ENCODE measurements at regions not wholly inside any gene's neighbourhood (a gene's known extent, or its start where the extent isn't known, plus 50 kb on each side); places are given as distances from the start of the nearest gene placed in this dataset.

- TF ChIP-seq CTCF (IDR thresholded peaks at IDR 0.05) = no peak
- no peak for TF ChIP-seq EZH2phosphoT487 (IDR thresholded peaks at IDR 0.05)
- no peak for TF ChIP-seq EZH2 (IDR thresholded peaks at IDR 0.05)
Measured at GRCh38 chr18:43392168-43392567, 114.9 kb upstream of the SYT4 start.

All from neural progenitor cell (in vitro differentiated cells).